IMR-90 (cell line): ENCODE measurements at regions not wholly inside any gene's neighbourhood (a gene's known extent, or its start where the extent isn't known, plus 50 kb on each side); places are given as distances from the start of the nearest gene placed in this dataset.

Source experiments
- ATAC-seq: fragments of 200-7000 bp; cut with Tn5 transposase; 2 replicates; pipeline ENCODE4 v1.9.1; 2020; ENCODE audit warnings: low read depth, mild to moderate bottlenecking, moderate library complexity
- BruUV-seq: library from RNA; stranded (reverse); fragments of 400-500 nt; replicated peaks from 2 replicates; lab custom pipeline; 2021; lab: Mats Ljungman, UMichigan
- CTCF ChIA-PET: fragments of 300-600 bp; formaldehyde crosslinking; extraction: SDS; loops from one replicate; lab custom pipeline; 2021; ENCODE audit warnings: antibody characterized with exemption; lab: Yijun Ruan, JAX
- POLR2A ChIA-PET: fragments of 300-600 bp; sonication (Branson Sonifier 250); formaldehyde crosslinking; loops from one replicate; lab custom pipeline; 2022; ENCODE audit warnings: antibody characterized with exemption; ENCODE audit not compliant: unreplicated experiment; lab: Charles Lee
- DNase-seq: peaks from one replicate; pipeline ENCODE4 v3.0.0; 2013
- H2AFZ ChIP-seq: replicated peaks from 2 replicates; pipeline ENCODE3; 2013; ENCODE audit warnings: low read length, mild to moderate bottlenecking; ENCODE audit not compliant: poor library complexity
- H2AK5ac ChIP-seq: 2 replicates; pipeline ENCODE4 v1.6.1; 2013; ENCODE audit warnings: low read depth, low read length, inconsistent platforms
- H2AK9ac ChIP-seq: replicated peaks from 2 replicates; pipeline ENCODE3; 2013; ENCODE audit warnings: mild to moderate bottlenecking, low read depth, low read length, moderate library complexity; ENCODE audit not compliant: poor library complexity
- H2BK120ac ChIP-seq: 2 replicates; pipeline ENCODE4 v1.6.1; 2013; ENCODE audit warnings: low read depth, low read length, inconsistent platforms
- H2BK15ac ChIP-seq: 3 replicates; pipeline ENCODE4 v1.6.1; 2013; ENCODE audit warnings: low read depth, low read length, inconsistent platforms
- H2BK20ac ChIP-seq: 2 replicates; pipeline ENCODE4 v1.6.1; 2013; ENCODE audit warnings: low read depth, mild to moderate bottlenecking, inconsistent platforms, low read length, moderate library complexity
- H2BK5ac ChIP-seq: 2 replicates; pipeline ENCODE4 v1.6.1; 2013; ENCODE audit warnings: mild to moderate bottlenecking, low read depth, low read length, inconsistent platforms; ENCODE audit not compliant: poor library complexity, severe bottlenecking
- H3K14ac ChIP-seq: replicated peaks from 2 replicates; pipeline ENCODE4 v1.6.1; 2013; ENCODE audit warnings: low read depth, low read length, inconsistent platforms
- H3K18ac ChIP-seq: 2 replicates; pipeline ENCODE4 v1.6.1; 2013; ENCODE audit warnings: low read depth, low read length, control low read depth
- H3K23ac ChIP-seq: 2 replicates; pipeline ENCODE4 v1.6.1; 2013; ENCODE audit warnings: low read depth, low read length, inconsistent platforms
- H3K27ac ChIP-seq: 2 replicates; pipeline ENCODE4 v1.5.1; 2013; ENCODE audit warnings: mild to moderate bottlenecking, control low read depth, low read length; ENCODE audit not compliant: insufficient read depth
- H3K27me3 ChIP-seq: 2 replicates; pipeline ENCODE4 v1.6.1; 2013; ENCODE audit warnings: low read length; ENCODE audit not compliant: control insufficient read depth, insufficient read depth
- H3K36me3 ChIP-seq: 2 replicates; pipeline ENCODE4 v1.6.1; 2013; ENCODE audit warnings: low read length, mixed read lengths; ENCODE audit not compliant: control insufficient read depth, insufficient read depth
- H3K4ac ChIP-seq: 2 replicates; pipeline ENCODE4 v1.6.1; 2013; ENCODE audit warnings: low read depth, low read length, inconsistent platforms
- H3K4me1 ChIP-seq: 2 replicates; pipeline ENCODE4 v1.6.1; 2013; ENCODE audit warnings: low read length, mixed read lengths; ENCODE audit not compliant: control insufficient read depth, insufficient read depth
- H3K4me2 ChIP-seq: 2 replicates; pipeline ENCODE4 v1.6.1; 2013; ENCODE audit warnings: low read depth, mild to moderate bottlenecking, control low read depth, low read length, moderate library complexity
- H3K4me3 ChIP-seq: 2 replicates; pipeline ENCODE4 v1.5.1; 2013; ENCODE audit warnings: low read depth, mild to moderate bottlenecking, control low read depth, low read length, moderate library complexity; ENCODE audit not compliant: insufficient read depth
- H3K56ac ChIP-seq: 2 replicates; pipeline ENCODE4 v1.6.1; 2013; ENCODE audit warnings: low read length, inconsistent platforms; ENCODE audit not compliant: insufficient read depth; ENCODE audit errors: extremely low read depth
- H3K79me1 ChIP-seq, 2 experiments: 2 replicates each; pipeline ENCODE4 v1.6.1; 2013; ENCODE audit warnings: low read length in 2 of 2, inconsistent platforms in 1 of 2, low read depth in 1 of 2
- H3K9ac ChIP-seq: 2 replicates; pipeline ENCODE4 v1.6.1; 2013; ENCODE audit warnings: low read depth, low read length, control low read depth
- H3K9me1 ChIP-seq: 2 replicates; pipeline ENCODE4 v1.6.1; 2013; ENCODE audit warnings: low read length, inconsistent platforms; ENCODE audit not compliant: insufficient read depth
- H3K9me3 ChIP-seq: 2 replicates; pipeline ENCODE4 v1.6.1; 2013; ENCODE audit warnings: low read length; ENCODE audit not compliant: control insufficient read depth, insufficient read depth
- H4K20me1 ChIP-seq: 2 replicates; pipeline ENCODE4 v1.6.1; 2013; ENCODE audit warnings: low read length, inconsistent platforms; ENCODE audit not compliant: insufficient read depth
- H4K5ac ChIP-seq: 2 replicates; pipeline ENCODE4 v1.6.1; 2013; ENCODE audit warnings: mild to moderate bottlenecking, low read depth, low read length, control low read depth
- H4K8ac ChIP-seq, 2 experiments: 2 replicates each; pipeline ENCODE4 v1.6.1; 2013; ENCODE audit warnings: low read depth in 2 of 2, low read length in 2 of 2, control low read depth in 1 of 2, inconsistent platforms in 1 of 2
- H4K91ac ChIP-seq: 2 replicates; pipeline ENCODE4 v1.6.1; 2013; ENCODE audit warnings: low read depth, low read length, inconsistent platforms; ENCODE audit not compliant: insufficient read depth
- FOS ChIP-seq: fragments of 150-350 bp; IDR thresholded peaks from 2 replicates; pipeline ENCODE4 v1.6.1; 2016; ENCODE audit warnings: low read depth, low read length
- MAFK ChIP-seq: IDR thresholded peaks from 2 replicates; pipeline ENCODE4 v1.6.1; 2012; ENCODE audit warnings: low read depth, low read length, improper control_type of control experiment
- MAZ ChIP-seq: IDR thresholded peaks from 2 replicates; pipeline ENCODE4 v1.6.1; 2012; ENCODE audit warnings: low read depth, mild to moderate bottlenecking, low read length, improper control_type of control experiment, moderate library complexity, borderline replicate concordance
- RFX5 ChIP-seq: IDR thresholded peaks from 2 replicates; pipeline ENCODE4 v1.8.0; 2012; ENCODE audit warnings: low read depth, mild to moderate bottlenecking, low read length, moderate library complexity
- WGBS, 2 experiments: methylation state at CpG; one replicate each; pipeline versions ENCODE4 v1.1.5 to v1.1.7; 2013; ENCODE audit warnings: missing lambda C conversion rate in 2 of 2; ENCODE audit not compliant: insufficient read length in 1 of 2; ENCODE audit errors: extremely low coverage in 2 of 2; 5-methylcytosine and 5-hydroxymethylcytosine counted together
- dilution Hi-C: fragments of 300-500 bp; cut with HindIII; formaldehyde crosslinking; loops from one replicate; pipeline ENCODE4 v1.14.3; 2018; ENCODE audit warnings: low sequenced_read_pairs; ENCODE audit not compliant: unreplicated experiment
- in situ Hi-C: fragments of 300-500 bp; cut with MboI; formaldehyde crosslinking; loops from 3 replicates; pipeline ENCODE4 v1.14.3; 2019; ENCODE audit warnings: low sequenced_read_pairs, inconsistent platforms, mixed read lengths
- intact Hi-C: fragments of 100-400 bp; cut with micrococcal nuclease; formaldehyde crosslinking; loops from 2 replicates; pipeline ENCODE4 v1.10.0; 2022

DNA sequence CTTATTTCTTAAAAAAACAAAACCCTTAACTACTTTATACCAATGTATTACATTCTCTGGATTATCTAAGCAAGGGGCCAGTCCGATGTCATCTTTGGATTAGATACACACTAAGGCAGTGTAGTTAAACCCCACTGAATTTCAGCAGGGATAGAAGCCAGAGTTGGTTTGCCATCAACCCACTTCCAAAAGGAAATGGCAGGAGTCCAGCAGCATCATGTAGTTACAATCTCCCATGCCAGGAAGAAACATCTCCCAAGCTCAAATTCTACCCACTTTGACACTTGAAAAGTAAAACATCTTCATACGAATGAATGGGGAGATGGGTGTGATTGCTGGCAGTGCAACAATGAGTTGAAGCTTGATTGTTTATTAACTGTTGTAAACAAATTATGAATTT, 203.5 kb upstream of the PLXNC1 start:
- H3K56ac ChIP-seq: no peak overlapping the region
- POLR2A ChIA-PET: no interaction called here
- H4K91ac ChIP-seq: no peak overlapping the region
- no peaks in the 10 kb centered on the region for H3K79me1 ChIP-seq
- H3K27ac ChIP-seq: no peak overlapping the region
- H2BK20ac ChIP-seq: no peak overlapping the region
- 0 out of 2 replicates have a peak, but pooled peaks cover 6% of the 10 kb centered on the region for H3K9me1 ChIP-seq
- TF ChIP-seq MAFK (no peak), FOS (no peak), MAZ (no peak), RFX5 (no peak)
- 86% methylated on average over 1 of the region's 2 CpGs; no CpG with 5 or more reads in 1 of the 2 experiments for WGBS, 2 experiments
- ATAC-seq (no peak), DNase-seq (no peak)
- H4K5ac ChIP-seq: no peak overlapping the region
- no peaks in the 10 kb centered on the region for H4K20me1 ChIP-seq
- no peak overlapping the region for H2AK9ac ChIP-seq
- CTCF ChIA-PET: interaction anchor here (1.5 kb wide), 1 partner anchor 39 kb away, joined by 3 read pairs; no protein-coding TSS in a partner anchor
- no peak overlapping the region for H3K14ac ChIP-seq
- H2BK120ac ChIP-seq: no peak overlapping the region
- no peak overlapping the region for H2AFZ ChIP-seq
- H3K4me1 ChIP-seq: peaks cover 7% of the 10 kb centered on the region
- no peaks in the 10 kb centered on the region for H3K27me3 ChIP-seq
- no peak overlapping the region for H3K4me3 ChIP-seq
- H3K4ac ChIP-seq: no peak overlapping the region
- intact Hi-C loops (no loop called here), dilution Hi-C loops (no loop called here), in situ Hi-C loops (no loop called here)
- no peak overlapping the region for H3K18ac ChIP-seq
- no peaks in the 10 kb centered on the region for H3K36me3 ChIP-seq
- no peak overlapping the region for H3K9ac ChIP-seq
- no peak overlapping the region for H2BK15ac ChIP-seq
- no peak overlapping the region for H2AK5ac ChIP-seq
- H3K4me2 ChIP-seq: no peak overlapping the region
- no peak overlapping the region for H3K23ac ChIP-seq
- H3K9me3 ChIP-seq: no peaks in the 10 kb centered on the region; the same call in 1 of the 2 replicates
- no TSS peak for BruUV-seq
- no peak overlapping the region for H2BK5ac ChIP-seq
- no peak overlapping the region for H4K8ac ChIP-seq
